ENCODE measurements at regions not wholly inside any gene's neighbourhood (a gene's known extent, or its start where the extent isn't known, plus 50 kb on each side); places are given as distances from the start of the nearest gene placed in this dataset.

DNA sequence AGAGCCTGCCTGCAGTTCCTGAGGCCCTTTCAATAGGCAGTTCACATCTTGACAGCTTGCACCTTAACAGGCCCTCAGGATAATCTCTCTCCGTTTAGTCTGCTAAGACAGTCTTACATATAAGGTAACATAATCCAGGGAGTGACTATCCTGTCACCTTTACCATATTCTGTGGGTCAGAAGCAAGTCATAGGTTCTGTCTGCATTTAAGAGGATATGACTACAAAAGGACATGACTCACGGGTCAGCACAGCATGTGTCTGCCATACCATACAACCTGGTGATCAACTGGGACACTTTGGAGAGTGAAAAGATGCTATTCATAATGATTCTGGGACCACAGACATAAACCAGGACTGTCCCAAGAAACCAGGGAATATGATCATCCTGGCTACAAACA, 611.1 kb downstream of the SOX6 start:
- DNase-seq: no peak

DNA sequence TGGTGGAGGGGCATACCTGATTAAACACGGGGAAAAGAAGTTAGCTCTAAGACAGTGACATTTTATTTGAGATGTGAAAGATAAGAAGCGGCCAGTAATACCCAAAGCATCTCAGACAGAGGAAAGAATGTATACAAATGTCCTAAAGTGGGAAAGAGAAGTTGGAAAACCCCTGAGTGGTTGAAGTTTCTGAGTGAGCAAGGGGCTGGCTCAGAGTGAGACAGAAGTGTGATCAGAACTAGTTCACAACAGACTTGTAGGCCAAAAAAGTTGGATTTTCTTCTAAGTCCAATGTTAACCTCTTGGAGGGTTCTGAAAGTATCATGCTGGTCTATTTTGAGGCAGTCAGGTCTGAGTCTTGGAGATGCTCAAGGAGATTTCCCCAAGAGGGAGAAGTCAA, 608.7 kb downstream of the SOX6 start:
- DNase-seq: no peak

- DNase-seq: no peak
These were observed 608.2 kb downstream of the SOX6 start for GRCh38 chr11:15748132-15748531.

DNA sequence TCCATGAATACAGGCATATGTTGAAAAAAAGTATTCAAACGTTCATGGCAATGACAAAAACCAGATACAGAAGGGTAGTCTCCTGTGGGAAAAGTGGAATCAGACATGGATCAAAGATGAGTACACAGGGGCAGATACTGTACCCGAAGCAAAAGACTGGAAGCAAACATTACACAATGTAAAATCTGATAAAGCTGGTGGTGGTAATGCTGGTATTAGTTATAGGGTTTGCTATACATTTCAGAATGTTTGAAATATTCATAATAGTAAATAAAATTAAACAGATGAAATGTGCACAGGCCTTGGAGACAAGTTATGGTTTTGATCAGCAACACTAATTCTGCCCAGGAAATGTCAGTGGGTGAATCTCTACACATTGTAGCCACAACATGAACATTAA, 607.6 kb downstream of the SOX6 start:
- DNase-seq: no peak

DNA sequence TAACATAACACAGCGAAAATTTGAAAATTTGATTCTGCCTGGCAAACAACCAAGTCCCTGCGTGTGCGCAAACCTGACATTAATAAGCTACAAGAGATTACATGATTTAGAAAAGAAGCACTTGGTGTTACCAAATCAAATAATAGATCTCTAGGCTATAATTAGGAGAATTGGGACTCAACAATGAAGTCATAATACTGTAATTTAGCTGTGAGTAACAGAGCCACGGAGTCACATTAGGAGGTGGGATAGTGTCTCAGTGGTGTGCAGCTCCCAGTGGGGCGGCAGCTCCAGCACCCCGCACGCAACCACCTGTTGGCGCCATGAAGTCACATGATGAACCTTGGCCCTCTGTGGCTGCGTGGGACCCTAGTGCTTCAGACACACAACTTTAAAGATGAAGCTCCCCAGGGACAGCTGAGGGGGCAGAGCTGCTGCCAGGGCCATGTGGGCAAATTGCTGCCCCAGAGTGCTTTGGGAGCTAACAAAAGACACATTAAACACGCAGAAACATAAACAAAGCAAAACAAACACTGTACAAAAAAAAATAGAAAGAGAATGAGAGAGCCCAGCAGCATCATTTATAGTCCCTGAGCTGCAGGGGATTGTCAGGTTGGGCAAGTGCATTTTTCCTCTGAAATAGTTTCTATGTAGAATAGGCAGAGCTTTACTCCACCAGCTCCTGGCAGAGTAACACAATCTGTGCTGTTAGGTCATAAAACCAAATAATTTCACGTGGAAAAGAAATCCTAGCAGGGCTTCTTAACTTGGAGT, 605.6 kb downstream of the SOX6 start:
- DNase-seq: no peak

DNA sequence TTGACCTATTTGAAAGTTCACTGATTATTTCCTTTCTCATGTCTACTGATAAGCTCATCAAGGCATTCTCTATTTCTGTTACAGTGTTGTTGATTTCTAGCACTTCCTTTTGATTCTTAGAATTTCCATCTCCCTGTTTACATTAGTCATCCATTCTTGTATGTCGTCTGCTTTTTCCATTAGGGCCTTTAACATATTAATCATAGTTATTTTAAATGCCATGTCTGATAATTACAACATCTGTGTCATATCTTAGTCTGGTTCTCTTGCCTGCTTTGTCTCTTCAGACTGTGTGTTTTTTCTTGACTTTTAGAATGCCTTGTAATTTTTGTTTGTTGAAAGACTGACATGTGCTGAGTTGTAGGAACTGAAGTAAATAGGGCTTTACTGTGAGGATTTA, 602.1 kb downstream of the SOX6 start:
- DNase-seq: no peak

DNA sequence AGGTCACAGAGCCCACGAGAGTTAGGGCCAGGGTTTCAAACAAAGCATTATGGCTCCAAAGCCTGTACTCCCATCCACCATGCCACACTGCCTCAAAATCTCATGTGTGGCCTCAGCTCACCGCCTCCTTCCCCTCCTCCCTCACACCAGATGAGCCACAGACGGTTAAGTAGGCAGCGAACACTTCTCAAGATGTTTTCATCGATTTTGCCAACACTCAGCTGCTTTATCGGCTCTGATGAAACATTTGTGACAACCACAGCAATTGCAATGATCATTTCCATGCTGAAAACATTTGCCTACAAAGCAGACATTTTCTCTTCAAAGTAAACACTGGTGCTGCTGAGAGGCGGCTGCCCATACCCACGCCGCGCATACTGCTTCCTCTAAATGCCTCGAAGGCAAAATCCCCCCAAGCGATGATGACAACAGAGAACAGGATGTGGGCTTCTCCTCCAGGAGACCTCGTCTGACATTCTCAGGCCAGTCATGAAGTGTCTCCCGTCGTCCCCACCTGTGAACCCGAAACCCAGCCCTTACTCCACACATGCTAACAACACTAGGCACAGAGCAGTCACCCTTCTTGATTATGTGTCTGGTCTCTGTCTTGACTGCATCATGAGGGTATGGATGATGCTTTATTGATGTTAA, 599.2 kb downstream of the SOX6 start:
- no peak for DNase-seq

GRCh38 chr11:15758857-15759465, 597.4 kb downstream of the SOX6 start:
- DNase-seq: no peak

DNA sequence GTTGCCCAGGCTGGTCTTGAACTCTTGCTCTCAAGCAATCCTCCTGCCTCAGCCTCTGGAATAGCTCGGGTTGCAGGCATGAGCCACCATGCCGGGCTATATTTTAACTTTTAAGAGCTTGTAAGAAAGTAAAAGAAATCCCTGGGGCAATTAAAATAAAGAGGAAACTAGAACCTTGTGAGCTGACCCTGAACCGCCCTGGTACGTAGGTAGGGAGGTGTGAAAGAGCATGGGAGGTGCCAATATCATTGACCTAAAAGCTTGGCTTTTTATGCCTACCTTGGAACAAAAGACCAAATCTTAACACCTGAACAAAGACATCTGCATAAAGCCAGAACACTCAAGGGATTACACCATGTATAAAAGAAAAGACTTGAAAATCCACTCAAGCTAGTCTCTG, 595.1 kb downstream of the SOX6 start:
- DNase-seq: no peak

DNA sequence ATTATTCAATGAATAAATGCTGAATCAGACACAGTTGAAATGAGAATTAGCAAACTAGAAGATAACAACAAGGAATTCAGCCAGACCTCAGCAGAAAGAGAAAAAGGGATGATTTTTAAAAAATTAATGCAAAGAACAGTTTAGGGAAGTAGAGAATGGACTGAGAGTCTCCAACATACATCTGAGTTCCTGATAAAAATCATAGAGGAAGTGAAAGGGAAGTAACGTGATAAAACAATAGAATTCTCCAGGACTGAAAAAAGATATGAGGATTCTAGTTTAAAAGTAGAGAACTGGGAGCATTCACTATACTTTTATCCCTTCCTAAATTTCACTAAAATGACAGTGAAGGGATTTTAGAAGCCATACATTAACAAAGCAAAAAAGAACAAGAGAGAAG, 592.0 kb downstream of the SOX6 start:
- no peak for DNase-seq

- DNase-seq: no peak
These were observed 591.4 kb downstream of the SOX6 start for GRCh38 chr11:15764948-15765347.

- DNase-seq: no peak
These were observed 590.8 kb downstream of the SOX6 start for GRCh38 chr11:15765530-15765929.

DNA sequence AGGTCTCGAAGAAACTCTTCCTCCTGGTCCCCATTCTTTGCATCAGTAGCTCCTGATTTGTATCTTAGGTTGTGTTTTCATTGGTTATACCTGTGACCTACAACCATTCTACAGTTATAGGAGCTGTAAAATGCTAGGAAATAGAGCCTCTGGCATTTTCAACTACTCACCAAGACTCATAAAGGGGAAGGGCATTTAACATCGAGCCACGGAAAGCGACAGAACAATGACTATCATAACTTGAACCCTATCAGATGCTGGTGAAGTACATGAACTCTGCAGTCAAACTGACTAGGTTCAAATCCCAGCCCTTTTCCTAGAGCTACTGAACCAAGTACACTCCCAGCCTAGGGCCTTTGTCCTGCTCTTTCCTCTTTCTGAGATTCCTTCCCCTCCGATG, 588.0 kb downstream of the SOX6 start:
- no peak for DNase-seq

DNA sequence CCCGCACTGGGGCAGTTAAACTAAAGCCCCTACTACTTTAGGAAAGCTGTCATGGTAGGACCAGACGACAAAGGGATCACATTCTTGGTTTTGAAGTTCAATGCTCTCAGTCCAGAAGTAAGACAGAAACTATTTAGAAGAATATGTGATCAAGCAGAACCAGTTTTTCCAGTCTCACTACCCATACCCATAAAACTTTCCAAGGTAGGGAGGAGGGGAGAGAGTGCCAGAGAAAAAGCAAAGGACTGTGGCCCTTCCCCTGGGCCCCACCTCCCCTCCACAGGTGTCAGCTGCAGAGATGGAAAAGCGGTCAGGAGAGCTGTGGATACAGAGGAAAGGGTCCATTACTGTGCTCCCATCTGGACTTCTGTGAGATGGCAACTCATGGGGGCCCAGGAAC, 587.1 kb downstream of the SOX6 start:
- DNase-seq: no peak

DNA sequence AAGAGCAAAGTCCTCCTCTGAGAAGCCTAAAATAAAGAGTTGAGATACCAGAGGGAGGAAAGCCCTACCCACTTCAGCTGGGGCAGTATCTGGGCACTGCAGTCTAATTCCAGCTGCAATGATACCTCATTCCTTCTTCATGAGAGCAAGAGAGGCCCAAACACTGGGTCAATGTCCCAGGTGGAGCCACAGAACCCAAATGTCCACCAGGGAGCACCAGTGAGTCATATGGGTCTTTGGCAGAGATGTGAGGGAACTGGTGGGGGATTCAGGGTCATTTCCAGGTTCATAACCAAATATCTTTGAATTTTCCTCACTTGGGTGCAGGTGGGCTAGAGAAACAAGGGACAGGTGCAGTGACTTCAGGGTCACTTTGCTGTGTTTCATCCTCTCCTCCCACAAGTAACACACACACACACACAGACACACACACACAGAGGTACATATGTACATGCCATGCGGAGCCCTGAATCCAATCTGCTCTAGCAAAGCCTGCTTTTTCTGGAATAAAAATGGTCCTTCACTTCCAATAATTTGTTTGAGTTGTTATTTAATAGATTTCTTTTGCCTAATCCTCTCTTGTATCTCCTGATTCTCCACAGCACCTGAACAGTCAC, 585.4 kb downstream of the SOX6 start:
- no peak for DNase-seq

DNA sequence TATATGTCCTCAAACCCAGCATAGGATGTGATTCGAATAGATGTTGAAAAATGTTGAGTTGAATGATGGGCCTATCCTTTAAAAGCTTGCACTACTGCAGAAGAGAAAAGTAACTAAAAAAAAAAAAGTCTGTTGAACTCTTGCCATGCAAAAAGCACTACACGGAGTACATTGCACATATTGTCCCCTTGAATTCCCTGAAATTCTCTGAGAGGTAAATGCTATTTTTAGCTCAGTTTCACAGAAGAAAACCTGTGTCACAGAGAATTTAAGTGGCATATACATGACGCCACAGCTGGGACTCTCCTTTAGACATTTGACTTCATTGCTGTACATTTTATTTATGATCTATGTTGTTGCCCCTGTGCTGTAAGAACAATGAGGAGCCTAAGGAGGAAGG, 583.8 kb downstream of the SOX6 start:
- DNase-seq: no peak

DNA sequence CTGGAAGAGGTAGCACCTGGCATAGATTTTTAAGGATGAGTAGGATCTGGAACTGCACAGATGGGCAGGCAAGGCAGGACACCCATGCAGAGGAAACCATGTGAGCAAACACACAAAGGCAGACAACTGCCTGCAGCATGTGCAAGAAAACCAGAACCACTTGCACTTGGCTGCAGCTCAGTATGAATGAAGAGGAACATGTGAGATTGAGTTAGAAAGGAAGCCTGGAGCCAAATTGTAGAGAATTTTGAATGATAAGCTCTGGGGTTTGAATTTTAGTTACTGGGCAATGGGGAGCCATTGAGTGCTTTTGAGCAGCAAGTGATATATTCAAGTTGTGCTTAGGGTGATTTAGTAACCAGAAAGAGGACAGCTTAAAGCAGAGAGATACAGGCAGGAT, 583.4 kb downstream of the SOX6 start:
- DNase-seq: no peak

DNA sequence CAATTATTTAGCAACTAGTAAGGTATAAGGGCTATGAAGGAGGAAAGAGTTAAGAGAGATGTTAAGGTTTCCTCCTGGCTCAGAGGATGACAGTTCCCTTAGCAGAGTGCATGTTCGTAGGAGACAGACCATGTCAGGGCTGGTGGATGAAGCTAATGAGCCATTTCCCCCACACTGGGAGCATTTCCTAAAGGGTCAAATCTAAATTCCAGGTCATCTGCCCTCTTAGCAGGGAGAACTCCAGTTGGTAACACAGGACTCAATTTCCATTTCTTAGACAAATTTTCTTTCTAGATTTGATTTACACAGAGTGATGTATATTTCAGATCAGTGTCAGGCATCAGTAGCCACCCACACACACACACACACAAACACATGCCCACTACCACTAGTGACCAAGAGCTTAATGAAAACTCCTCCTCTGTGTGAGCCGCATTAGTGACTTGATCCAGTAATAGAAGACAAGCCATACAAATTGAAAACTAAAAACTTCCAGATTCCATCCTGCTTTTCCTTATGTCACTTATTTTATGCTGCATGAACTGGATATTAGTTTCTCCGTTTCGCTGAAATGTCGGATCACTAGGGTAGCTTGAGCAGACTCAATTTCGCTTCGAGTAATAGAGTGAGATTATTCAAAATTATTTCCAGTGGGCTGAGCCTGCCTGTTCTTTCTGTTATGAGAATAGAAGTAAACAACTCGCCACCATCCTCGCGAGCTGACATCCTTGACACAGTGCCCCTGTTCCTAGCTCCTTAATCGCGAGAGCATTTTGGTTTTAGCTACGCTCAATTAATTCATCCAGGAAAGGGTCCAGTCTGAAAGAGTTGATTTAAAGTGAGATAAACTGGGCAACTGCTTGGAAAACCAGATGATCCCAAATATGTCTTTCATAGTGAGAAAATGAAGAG, 582.6 kb downstream of the SOX6 start:
- DNase-seq: no peak

- DNase-seq: no peak
These were observed 581.9 kb downstream of the SOX6 start for GRCh38 chr11:15774388-15774939.

DNA sequence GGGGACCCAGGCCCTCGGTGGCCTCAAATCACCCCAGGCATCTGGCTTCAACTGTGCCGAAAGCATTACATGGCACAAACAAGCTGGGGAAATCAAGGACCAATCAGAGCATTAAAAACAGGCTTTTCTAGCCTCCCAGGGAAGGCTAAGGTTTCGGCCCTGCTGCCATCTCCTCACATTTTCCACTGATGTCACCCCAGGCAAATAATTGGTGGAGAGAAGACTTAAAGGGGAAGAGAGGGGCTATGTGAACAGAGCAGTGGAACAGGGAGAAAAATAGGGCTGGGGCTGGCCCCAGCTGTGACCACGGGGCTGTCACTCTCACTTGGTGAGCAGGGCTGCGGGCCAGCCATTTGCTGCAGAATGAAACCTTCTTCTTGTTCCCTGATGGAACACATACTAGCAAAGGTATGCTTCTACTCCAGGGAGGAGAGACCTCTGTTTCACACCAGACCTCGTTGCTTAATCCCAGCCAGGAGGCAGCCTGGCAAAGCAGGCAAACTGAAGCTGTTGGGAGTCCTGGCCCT, 581.3 kb downstream of the SOX6 start:
- DNase-seq: no peak

DNA sequence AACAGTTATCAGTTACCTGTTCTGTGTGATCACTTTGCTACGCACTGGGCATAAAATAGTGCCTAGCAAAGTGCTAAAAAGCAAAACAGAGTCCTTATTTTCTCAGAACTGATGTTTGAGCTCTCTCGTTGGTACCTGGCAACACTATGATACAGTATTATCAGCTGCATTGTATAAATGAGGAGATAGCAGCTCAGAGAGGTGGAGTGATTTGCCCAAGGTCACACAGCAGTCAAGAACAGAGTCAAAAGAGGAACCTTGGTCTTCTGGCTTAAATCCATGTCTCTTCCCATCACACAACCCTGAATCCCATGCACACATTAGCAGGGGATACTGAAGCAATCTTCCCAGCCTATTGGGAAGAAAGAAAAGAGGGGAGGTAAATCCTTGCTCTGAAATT, 580.5 kb downstream of the SOX6 start:
- no peak for DNase-seq

GRCh38 chr11:15776366-15776765, 580.0 kb downstream of the SOX6 start:
- DNase-seq: no peak

Measured in T-helper 9 cell (primary cell).